Esophagus muscularis mucosa (tissue), 4 donors: ENCODE measurements at regions not wholly inside any gene's neighbourhood (a gene's known extent, or its start where the extent isn't known, plus 50 kb on each side); places are given as distances from the start of the nearest gene placed in this dataset.

ENCODE experiments used
- CTCF ChIP-seq, 3 experiments: fragments of 200-600 bp in 2 of 3; fragments of 450-650 bp in 1 of 3; sonication (generic) in 2 of 3; IDR thresholded peaks; one replicate each; pipeline ENCODE4 v1.5.1; 2017 to 2019; ENCODE audit warnings: antibody characterized with exemption in 3 of 3, mild to moderate bottlenecking in 2 of 3, moderate library complexity in 1 of 3
- EP300 ChIP-seq: sonication (generic); formaldehyde crosslinking; IDR thresholded peaks from one replicate; pipeline ENCODE4 v1.6.1; 2017; ENCODE audit warnings: antibody characterized with exemption
- POLR2A ChIP-seq: fragments of 450-650 bp; IDR thresholded peaks from one replicate; pipeline ENCODE4 v1.6.1; 2017; ENCODE audit warnings: antibody characterized with exemption, moderate library complexity, mild to moderate bottlenecking, low read depth
- POLR2AphosphoS5 ChIP-seq, 2 donors: sonication (generic); formaldehyde crosslinking; IDR thresholded peaks; one replicate each; pipeline ENCODE4 v1.6.1; 2017; ENCODE audit warnings: antibody characterized with exemption in 2 of 2

- TF ChIP-seq CTCF (IDR thresholded peaks at IDR 0.05) (no peak), EP300 (no peak), POLR2AphosphoS5 (IDR thresholded peaks at IDR 0.05) (no peak), POLR2A (no peak)
Observed at GRCh38 chr11:79676396-79676795, 235.6 kb upstream of the TENM4 start.
